ENCODE measurements at regions not wholly inside any gene's neighbourhood (a gene's known extent, or its start where the extent isn't known, plus 50 kb on each side); places are given as distances from the start of the nearest gene placed in this dataset.

GRCh38 chr5:36535378-36535777 is 71.0 kb upstream of the SLC1A3 start:
- TF ChIP-seq CTCF (conservative IDR thresholded peaks at IDR 0.05 in 1 of 2, IDR thresholded peaks at IDR 0.05 in 1 of 2; ENCODE audit: extremely low read depth in 1 of 2, insufficient read depth in 1 of 2, low read depth in 1 of 2, low read length in 2 of 2) (no peak), EZH2 (IDR thresholded peaks at IDR 0.05; ENCODE audit: borderline replicate concordance, low read length) (no peak)

Measured in mammary epithelial cell (primary cell).